BLaER1 treated with 17β-estradiol and CSF1 and Interleukin-3, amounts not matched to agents 10 nM and 100 nM (cell line): ENCODE measurements at regions not wholly inside any gene's neighbourhood (a gene's known extent, or its start where the extent isn't known, plus 50 kb on each side); places are given as distances from the start of the nearest gene placed in this dataset.

Source experiments
- H3K27ac ChIP-seq, 11 experiments: shearing (Covaris generic); formaldehyde crosslinking; 2 replicates each; pipeline ENCODE4 v1.8.1; 2022
- H3K27me3 ChIP-seq, 11 experiments: shearing (Covaris generic); formaldehyde crosslinking; 2 replicates each; pipeline ENCODE4 v1.8.1; 2022
- H3K36me3 ChIP-seq, 11 experiments: shearing (Covaris generic); formaldehyde crosslinking; 2 replicates each; pipeline ENCODE4 v1.8.1; 2022
- H3K4me1 ChIP-seq, 10 experiments: shearing (Covaris generic); formaldehyde crosslinking; 2 replicates each; pipeline ENCODE4 v1.8.1; 2022
- H3K4me2 ChIP-seq, 11 experiments: shearing (Covaris generic); formaldehyde crosslinking; 2 replicates each; pipeline ENCODE4 v1.8.1; 2022
- H3K4me3 ChIP-seq, 10 experiments: shearing (Covaris generic); formaldehyde crosslinking; 2 replicates each; pipeline ENCODE4 v1.8.1; 2022
- H3K9ac ChIP-seq, 11 experiments: shearing (Covaris generic); formaldehyde crosslinking; 2 replicates each; pipeline ENCODE4 v1.8.1; 2022
- H3K9me3 ChIP-seq, 11 experiments: shearing (Covaris generic); formaldehyde crosslinking; replicated peaks in 1 of 11; 2 replicates each; pipeline ENCODE4 v1.8.1; 2022
- H4K20me1 ChIP-seq, 11 experiments: shearing (Covaris generic); formaldehyde crosslinking; 2 replicates each; pipeline ENCODE4 v1.8.1; 2022
- Cebpa-rat ChIP-seq, 11 experiments: shearing (Covaris generic); IDR thresholded peaks; 2 replicates each; pipeline ENCODE4 v1.8.1; 2022

DNA sequence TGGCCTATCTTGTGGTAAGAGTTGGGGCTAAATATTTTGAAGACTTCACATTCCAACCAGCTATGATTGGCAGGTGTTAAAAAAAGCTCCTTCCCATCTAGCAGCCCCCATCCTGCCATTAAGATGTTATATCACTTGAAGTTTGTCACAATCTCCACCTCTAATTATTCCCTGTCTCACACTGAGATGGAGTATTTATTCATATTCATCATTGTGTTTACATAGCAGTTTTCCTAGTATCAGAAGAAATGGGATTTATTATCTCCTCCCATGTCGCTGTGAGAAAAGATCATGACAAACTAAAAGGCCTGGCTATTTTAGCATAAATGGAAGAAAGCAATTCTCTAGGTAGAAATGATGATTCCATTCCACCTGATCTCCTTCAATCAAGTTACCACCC lies 653.6 kb downstream of the GABRG2 start:
- H3K9me3 ChIP-seq, result peaks cover 12 to 18% (median 16%) of the 10 kb centered on the region in 11 experiments; a peak in 21 of 22 replicates
- H3K27ac ChIP-seq, result no peak overlapping the region
- H3K4me2 ChIP-seq, result no peak overlapping the region
- H3K4me1 ChIP-seq, result no peaks in the 10 kb centered on the region
- no peaks in the 10 kb centered on the region for H3K36me3 ChIP-seq
- no peak overlapping the region for H3K9ac ChIP-seq
- H3K4me3 ChIP-seq, result no peak overlapping the region
- H4K20me1 ChIP-seq, result no peaks in the 10 kb centered on the region
- no peaks in the 10 kb centered on the region for H3K27me3 ChIP-seq
- no peak for TF ChIP-seq Cebpa-rat (IDR thresholded peaks at IDR 0.05)

DNA sequence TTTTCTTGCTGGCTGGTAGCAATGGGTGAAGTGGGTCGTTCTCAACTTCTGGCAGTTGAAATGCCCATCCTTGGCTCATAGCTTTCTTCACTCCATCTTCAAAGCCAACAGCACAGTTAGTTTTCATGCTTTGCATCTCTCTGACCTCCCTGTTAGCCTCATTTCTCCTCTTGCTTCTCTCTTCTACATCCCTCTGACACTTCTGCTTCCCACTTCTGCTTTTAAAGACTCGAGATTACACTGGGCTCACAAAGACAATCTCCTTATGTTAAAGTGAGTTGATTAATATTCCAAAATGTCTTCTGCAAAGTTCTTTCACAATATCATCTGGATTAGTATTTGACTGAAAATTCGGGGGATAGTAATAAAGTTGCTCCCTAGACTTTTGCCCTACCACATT lies 684.8 kb upstream of the CCNG1 start:
- Histone ChIP-seq H3K9me3 (no peaks in the 10 kb centered on the region), H3K4me3 (no peak overlapping the region), H3K9ac (no peak overlapping the region), H4K20me1 (no peaks in the 10 kb centered on the region), H3K36me3 (no peaks in the 10 kb centered on the region), H3K27ac (no peak overlapping the region), H3K4me2 (no peak overlapping the region), H3K4me1 (no peaks in the 10 kb centered on the region), H3K27me3 (no peaks in the 10 kb centered on the region)
- no peak for TF ChIP-seq Cebpa-rat (IDR thresholded peaks at IDR 0.05)

DNA sequence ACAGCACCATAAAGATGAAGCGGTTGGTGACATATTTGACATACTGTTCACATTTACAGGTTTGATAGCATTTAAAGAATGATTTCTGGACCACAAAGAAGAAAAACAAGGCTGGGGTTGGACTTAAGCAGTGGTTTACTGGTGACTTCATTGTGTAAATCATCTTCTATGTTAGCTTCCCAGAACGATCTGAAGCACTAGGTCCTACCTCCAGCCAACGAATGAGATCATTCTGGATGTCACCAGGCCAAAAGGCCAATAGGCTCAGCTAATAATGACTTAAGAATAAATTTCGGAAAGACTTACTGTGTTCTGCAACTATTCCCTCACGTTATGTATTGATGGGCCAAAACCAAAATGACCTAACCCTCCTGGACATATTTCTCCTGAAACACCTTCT lies 675.3 kb upstream of the CCNG1 start:
- H3K27me3 ChIP-seq, result no peaks in the 10 kb centered on the region
- TF ChIP-seq Cebpa-rat (IDR thresholded peaks at IDR 0.05), result no peak

DNA sequence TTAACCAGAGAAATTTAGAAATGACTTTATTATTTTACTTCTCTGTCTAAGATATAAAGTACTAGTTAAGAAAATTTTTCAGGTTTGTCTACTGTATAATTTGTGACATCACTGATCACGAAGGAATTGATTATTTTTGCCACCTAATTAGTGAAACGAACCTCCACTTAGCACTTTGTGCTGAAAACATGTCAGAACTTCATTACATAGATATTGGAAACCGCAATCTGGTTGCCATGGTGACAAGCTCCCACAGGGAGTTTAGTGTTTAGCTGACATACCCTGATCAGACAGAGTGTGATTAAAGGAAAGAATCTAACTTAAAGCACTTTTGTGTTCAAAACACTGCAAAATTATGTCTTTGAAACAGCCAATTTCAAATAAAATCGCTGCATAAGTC lies 668.4 kb upstream of the CCNG1 start:
- Histone ChIP-seq H3K4me3 (no peak overlapping the region), H3K27ac (no peak overlapping the region), H3K9ac (no peak overlapping the region), H3K4me1 (peaks cover 3 to 17% (median 11%) of the 10 kb centered on the region in 10 experiments; a peak in 12 of 20 replicates), H3K36me3 (no peaks in the 10 kb centered on the region), H4K20me1 (no peaks in the 10 kb centered on the region), H3K27me3 (no peaks in the 10 kb centered on the region), H3K4me2 (peak overlapping the region in 6 of 11 experiments; percentile 5 to 66 (median 36); a peak in 8 of 22 replicates), H3K9me3 (no peaks in the 10 kb centered on the region)
- TF ChIP-seq Cebpa-rat (IDR thresholded peaks at IDR 0.05), result no peak

More for the DNA sequence above, 675.3 kb upstream of the CCNG1 start:
- H3K36me3 ChIP-seq, result no peaks in the 10 kb centered on the region
- no peaks in the 10 kb centered on the region for H3K4me1 ChIP-seq
- no peak overlapping the region for H3K4me3 ChIP-seq
- H3K4me2 ChIP-seq, result no peak overlapping the region
- no peak overlapping the region for H3K27ac ChIP-seq
- no peaks in the 10 kb centered on the region for H4K20me1 ChIP-seq
- no peaks in the 10 kb centered on the region for H3K9me3 ChIP-seq
- no peak overlapping the region for H3K9ac ChIP-seq

DNA sequence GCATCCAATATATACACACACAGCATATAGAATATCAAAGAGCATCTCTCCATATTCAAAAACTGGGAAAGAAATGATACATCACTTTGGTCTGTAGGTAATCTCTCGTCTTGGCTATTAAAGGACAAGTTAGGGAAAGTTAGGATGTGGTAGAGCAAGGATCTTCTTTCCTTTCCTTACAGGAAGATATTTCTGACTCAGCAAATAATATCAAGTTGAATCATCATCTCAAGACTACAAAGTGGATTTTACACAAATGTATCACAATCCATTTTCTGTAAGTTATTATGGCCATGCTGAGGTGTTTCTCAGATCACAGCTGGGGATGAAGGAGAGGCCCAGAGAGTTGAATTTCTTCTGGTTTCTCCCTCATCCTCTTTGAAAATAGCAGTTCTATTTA lies 651.7 kb upstream of the CCNG1 start:
- TF ChIP-seq Cebpa-rat (IDR thresholded peaks at IDR 0.05), result no peak
- H3K9ac ChIP-seq, result no peak overlapping the region
- no peaks in the 10 kb centered on the region for H3K4me1 ChIP-seq
- H3K27me3 ChIP-seq, result no peaks in the 10 kb centered on the region
- H3K9me3 ChIP-seq, result no peaks in the 10 kb centered on the region
- H4K20me1 ChIP-seq, result no peaks in the 10 kb centered on the region
- H3K36me3 ChIP-seq, result no peaks in the 10 kb centered on the region
- no peak overlapping the region for H3K27ac ChIP-seq
- H3K4me3 ChIP-seq, result no peak overlapping the region
- no peak overlapping the region for H3K4me2 ChIP-seq

DNA sequence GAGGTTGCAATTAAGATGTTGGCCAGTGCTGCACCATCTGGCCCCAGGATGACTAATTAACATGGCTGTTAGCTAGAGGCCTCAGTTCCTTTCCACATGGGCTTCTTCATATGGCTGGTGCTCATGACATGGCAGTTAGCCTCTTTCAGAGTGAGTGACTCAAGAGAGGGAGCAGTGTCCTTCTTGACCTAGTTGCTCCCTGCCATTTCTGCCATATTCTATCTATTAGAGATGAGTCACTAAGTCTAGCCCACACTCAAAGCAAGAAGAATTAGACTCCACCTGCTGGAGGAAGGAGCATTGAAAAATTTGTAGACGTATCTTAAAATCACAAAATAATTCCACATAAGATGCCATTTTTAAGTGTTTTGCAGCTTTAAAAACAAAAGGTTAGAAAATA lies 651.2 kb upstream of the CCNG1 start:
- no peak for TF ChIP-seq Cebpa-rat (IDR thresholded peaks at IDR 0.05)
- H3K27me3 ChIP-seq, result no peaks in the 10 kb centered on the region
- H3K9me3 ChIP-seq, result no peaks in the 10 kb centered on the region
- no peaks in the 10 kb centered on the region for H3K36me3 ChIP-seq
- H3K4me3 ChIP-seq, result no peak overlapping the region
- H3K4me1 ChIP-seq, result no peaks in the 10 kb centered on the region
- no peak overlapping the region for H3K4me2 ChIP-seq
- H3K9ac ChIP-seq, result no peak overlapping the region
- H4K20me1 ChIP-seq, result no peaks in the 10 kb centered on the region
- H3K27ac ChIP-seq, result no peak overlapping the region

DNA sequence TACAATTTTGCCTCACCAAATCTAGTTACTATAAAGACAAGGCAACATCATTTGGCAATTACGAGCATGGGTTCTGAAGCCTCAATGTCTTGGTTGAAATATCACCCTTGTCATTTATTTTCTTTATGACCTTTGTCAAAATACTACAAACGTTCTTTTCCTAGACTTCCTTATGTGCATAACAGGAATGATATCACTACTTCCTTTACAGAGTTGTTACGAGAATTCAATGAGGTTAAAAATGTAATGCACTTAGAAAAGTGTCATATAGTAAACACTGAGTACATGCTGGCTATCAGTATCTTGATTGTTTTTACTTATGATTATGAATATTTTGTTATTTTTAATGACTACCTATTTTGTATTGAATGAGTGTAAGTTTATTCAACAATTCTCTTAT lies 640.9 kb upstream of the CCNG1 start:
- Histone ChIP-seq H3K27me3 (no peaks in the 10 kb centered on the region), H3K36me3 (no peaks in the 10 kb centered on the region), H3K9me3 (no peaks in the 10 kb centered on the region), H3K4me1 (no peaks in the 10 kb centered on the region), H4K20me1 (no peaks in the 10 kb centered on the region), H3K4me3 (no peak overlapping the region), H3K4me2 (no peak overlapping the region), H3K9ac (no peak overlapping the region), H3K27ac (no peak overlapping the region)
- TF ChIP-seq Cebpa-rat (IDR thresholded peaks at IDR 0.05), result no peak

DNA sequence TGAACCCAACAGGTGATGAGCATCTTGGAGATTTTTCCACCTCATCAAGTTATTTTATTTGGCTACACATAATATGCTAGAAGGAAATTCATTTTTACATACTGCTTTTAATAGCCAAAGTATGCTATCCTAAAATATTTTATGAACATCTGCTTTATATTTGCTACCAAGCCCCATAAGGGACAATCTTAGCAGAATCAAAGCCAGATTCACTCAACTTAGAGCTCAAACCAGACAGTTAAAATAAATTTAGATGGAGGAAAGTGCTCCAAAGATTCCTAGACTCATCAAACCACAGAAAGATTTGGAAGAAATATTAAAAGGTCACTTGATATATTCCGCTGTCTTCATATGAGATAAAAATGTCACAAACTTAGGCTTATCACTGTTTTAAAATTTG lies 637.1 kb upstream of the CCNG1 start:
- Histone ChIP-seq H3K9ac (no peak overlapping the region), H3K9me3 (no peaks in the 10 kb centered on the region), H3K4me2 (no peak overlapping the region), H3K4me3 (no peak overlapping the region), H3K36me3 (no peaks in the 10 kb centered on the region), H3K27ac (no peak overlapping the region), H4K20me1 (no peaks in the 10 kb centered on the region), H3K4me1 (no peaks in the 10 kb centered on the region), H3K27me3 (no peaks in the 10 kb centered on the region)
- no peak for TF ChIP-seq Cebpa-rat (IDR thresholded peaks at IDR 0.05)

DNA sequence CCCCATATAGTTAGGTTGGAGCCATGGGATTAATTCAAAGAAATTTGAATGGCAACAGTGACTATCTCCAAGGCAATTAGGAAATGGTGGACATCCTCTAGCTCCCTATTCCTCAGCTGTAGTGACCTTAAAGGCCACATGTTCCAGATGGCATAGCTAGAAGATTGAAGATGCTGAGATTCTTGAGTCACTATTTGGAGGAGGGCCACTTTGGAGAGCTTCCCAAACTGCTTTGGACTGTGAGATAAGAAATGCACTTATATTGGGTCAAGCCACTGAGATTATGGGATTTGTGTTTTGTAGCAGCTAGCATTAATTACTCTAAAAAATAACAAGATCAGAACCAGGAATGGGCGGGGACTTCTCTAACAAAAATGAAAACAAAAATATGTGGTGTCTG lies 636.2 kb upstream of the CCNG1 start:
- no peaks in the 10 kb centered on the region for H3K4me1 ChIP-seq
- no peaks in the 10 kb centered on the region for H3K9me3 ChIP-seq
- no peak overlapping the region for H3K27ac ChIP-seq
- no peaks in the 10 kb centered on the region for H4K20me1 ChIP-seq
- no peaks in the 10 kb centered on the region for H3K27me3 ChIP-seq
- no peaks in the 10 kb centered on the region for H3K36me3 ChIP-seq
- no peak overlapping the region for H3K4me2 ChIP-seq
- no peak overlapping the region for H3K4me3 ChIP-seq
- H3K9ac ChIP-seq, result no peak overlapping the region
- TF ChIP-seq Cebpa-rat (IDR thresholded peaks at IDR 0.05), result no peak

DNA sequence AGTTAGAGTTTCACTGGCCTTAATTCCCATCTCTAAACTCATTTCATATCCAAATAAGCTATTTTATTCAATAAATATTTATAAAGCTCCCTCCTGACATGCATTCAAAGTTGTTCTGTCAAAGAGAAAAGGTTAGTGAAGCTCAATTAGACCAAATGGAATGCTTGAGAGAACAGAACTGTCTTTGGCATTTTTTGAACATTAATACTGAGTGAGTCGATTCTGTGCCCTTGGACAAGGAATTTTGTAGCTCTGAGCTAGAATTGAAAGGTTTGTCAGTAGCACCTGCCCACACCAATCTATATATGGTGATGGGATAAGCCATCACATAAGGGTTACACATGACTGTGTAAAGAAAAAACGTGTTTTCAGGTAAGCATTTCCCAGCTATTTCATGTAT lies 631.2 kb upstream of the CCNG1 start:
- Histone ChIP-seq H3K36me3 (no peaks in the 10 kb centered on the region), H4K20me1 (no peaks in the 10 kb centered on the region), H3K4me2 (no peak overlapping the region), H3K4me3 (no peak overlapping the region), H3K9ac (no peak overlapping the region), H3K4me1 (no peaks in the 10 kb centered on the region), H3K27me3 (no peaks in the 10 kb centered on the region), H3K27ac (no peak overlapping the region), H3K9me3 (no peaks in the 10 kb centered on the region)
- TF ChIP-seq Cebpa-rat (IDR thresholded peaks at IDR 0.05), result no peak

DNA sequence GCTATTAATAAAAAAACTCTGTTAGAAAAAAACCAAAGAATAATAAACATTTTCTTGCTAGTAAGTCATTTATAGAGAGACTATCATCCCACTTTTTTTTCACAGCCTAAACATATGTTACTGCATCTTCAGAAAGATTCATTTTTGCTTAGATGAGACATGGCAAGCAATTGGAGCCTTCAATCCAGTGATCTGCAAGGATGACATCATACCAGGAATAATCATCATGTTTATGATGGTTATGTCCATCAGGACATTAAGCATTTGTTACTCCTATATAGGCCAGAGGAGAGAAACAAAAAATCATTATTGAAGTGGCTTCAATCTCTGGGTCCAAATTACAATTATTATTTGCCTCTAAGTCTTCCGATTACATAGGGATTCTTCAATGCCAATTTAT lies 626.3 kb upstream of the CCNG1 start:
- no peak for TF ChIP-seq Cebpa-rat (IDR thresholded peaks at IDR 0.05)
- Histone ChIP-seq H3K9ac (no peak overlapping the region), H3K9me3 (no peaks in the 10 kb centered on the region), H3K4me3 (no peak overlapping the region), H3K4me1 (no peaks in the 10 kb centered on the region), H4K20me1 (no peaks in the 10 kb centered on the region), H3K27me3 (no peaks in the 10 kb centered on the region), H3K36me3 (no peaks in the 10 kb centered on the region), H3K4me2 (no peak overlapping the region), H3K27ac (no peak overlapping the region)
